ENCODE measurements at regions not wholly inside any gene's neighbourhood (a gene's known extent, or its start where the extent isn't known, plus 50 kb on each side); places are given as distances from the start of the nearest gene placed in this dataset.
A peak's percentile ranks its signal among the peaks of the same experiment; 100 is the strongest.

GRCh38 chr2:65878011-65878340, 445.6 kb upstream of the SPRED2 start:
- Histone ChIP-seq H3K4ac (ENCODE audit: low read depth, low read length) (no peak overlapping the region), H2AFZ (ENCODE audit: insufficient read depth, low read length, poor library complexity) (no peak overlapping the region)

GRCh38 chr2:65877331-65878010, 445.1 kb upstream of the SPRED2 start:
- Histone ChIP-seq H4K12ac (ENCODE audit: low read depth, low read length) (peak overlapping the region; percentile 26), H3K79me2 (ENCODE audit: control insufficient read depth, insufficient read depth, low read length, poor library complexity) (no peaks in the 10 kb centered on the region), H3K36me3 (ENCODE audit: control insufficient read depth in 1 of 2, insufficient read depth in 2 of 2, low read length in 2 of 2) (no peaks in the 10 kb centered on the region), H3K18ac (ENCODE audit: low read length) (peak overlapping the region; percentile 64), H3K14ac (ENCODE audit: low read length) (peak overlapping the region; percentile 65), H2AK5ac (ENCODE audit: low read length) (peak overlapping the region; percentile 55), H3K4ac (ENCODE audit: low read depth, low read length) (no peak overlapping the region), H2BK12ac (ENCODE audit: low read length) (peak overlapping the region; percentile 51), H3K27me3 (ENCODE audit: insufficient read depth, low read length) (no peaks in the 10 kb centered on the region), H2AFZ (ENCODE audit: insufficient read depth, low read length, poor library complexity) (no peak overlapping the region), H4K8ac (ENCODE audit: low read depth, low read length) (peak overlapping the region; percentile 55), H3K4me2 (ENCODE audit: low read length) (peak overlapping the region; percentile 18), H4K91ac (ENCODE audit: low read depth, low read length) (peak overlapping the region; percentile 61), H3K9me3 (ENCODE audit: insufficient read depth, low read depth, low read length) (no peaks in the 10 kb centered on the region), H3K4me1 (ENCODE audit: control insufficient read depth in 1 of 2, insufficient read depth in 2 of 2, low read length in 2 of 2) (peaks cover 14% of the 10 kb centered on the region in 2 experiments), H3K27ac (ENCODE audit: low read depth, low read length) (peak overlapping the region; percentile 75), H3K79me1 (ENCODE audit: low read length) (peaks cover 7% of the 10 kb centered on the region), H3K9ac (ENCODE audit: low read length) (no peak overlapping the region), H2BK5ac (ENCODE audit: low read depth, low read length, poor library complexity) (peak overlapping the region; percentile 63), H3K4me3 (ENCODE audit: low read depth, low read length) (no peak overlapping the region), H2BK120ac (ENCODE audit: insufficient read depth, low read length, poor library complexity) (peak overlapping the region; percentile 61), H3K23ac (ENCODE audit: low read length) (no peak overlapping the region)
- peak; percentile 21 to 26 for DNase-seq
- WGBS (ENCODE audit: extremely low coverage, insufficient coverage, insufficient read length), result no CpG with 5 or more reads among the region's 7 CpGs

More at GRCh38 chr2:65878011-65878340, 445.6 kb upstream of the SPRED2 start:
- Histone ChIP-seq H3K23ac (ENCODE audit: low read length) (no peak overlapping the region), H2AK5ac (ENCODE audit: low read length) (no peak overlapping the region), H4K91ac (ENCODE audit: low read depth, low read length) (no peak overlapping the region), H3K79me2 (ENCODE audit: control insufficient read depth, insufficient read depth, low read length, poor library complexity) (no peaks in the 10 kb centered on the region), H4K8ac (ENCODE audit: low read depth, low read length) (no peak overlapping the region), H3K9me3 (ENCODE audit: insufficient read depth, low read depth, low read length) (no peaks in the 10 kb centered on the region), H3K18ac (ENCODE audit: low read length) (no peak overlapping the region), H2BK5ac (ENCODE audit: low read depth, low read length, poor library complexity) (no peak overlapping the region), H3K36me3 (ENCODE audit: control insufficient read depth in 1 of 2, insufficient read depth in 2 of 2, low read length in 2 of 2) (no peaks in the 10 kb centered on the region), H3K14ac (ENCODE audit: low read length) (no peak overlapping the region), H3K4me1 (ENCODE audit: control insufficient read depth in 1 of 2, insufficient read depth in 2 of 2, low read length in 2 of 2) (peaks cover 14% of the 10 kb centered on the region in 2 experiments), H3K4me3 (ENCODE audit: low read depth, low read length) (no peak overlapping the region), H4K12ac (ENCODE audit: low read depth, low read length) (no peak overlapping the region), H3K27me3 (ENCODE audit: insufficient read depth, low read length) (no peaks in the 10 kb centered on the region), H3K9ac (ENCODE audit: low read length) (no peak overlapping the region), H2BK12ac (ENCODE audit: low read length) (no peak overlapping the region), H3K4me2 (ENCODE audit: low read length) (peak overlapping the region; percentile 18), H2BK120ac (ENCODE audit: insufficient read depth, low read length, poor library complexity) (no peak overlapping the region), H3K79me1 (ENCODE audit: low read length) (peaks cover 7% of the 10 kb centered on the region), H3K27ac (ENCODE audit: low read depth, low read length) (peak overlapping the region; percentile 75)
- no CpG with 5 or more reads among the region's 3 CpGs for WGBS (ENCODE audit: extremely low coverage, insufficient coverage, insufficient read length)
- DNase-seq, result peak in 1 of 2 donors; percentile 22

DNA sequence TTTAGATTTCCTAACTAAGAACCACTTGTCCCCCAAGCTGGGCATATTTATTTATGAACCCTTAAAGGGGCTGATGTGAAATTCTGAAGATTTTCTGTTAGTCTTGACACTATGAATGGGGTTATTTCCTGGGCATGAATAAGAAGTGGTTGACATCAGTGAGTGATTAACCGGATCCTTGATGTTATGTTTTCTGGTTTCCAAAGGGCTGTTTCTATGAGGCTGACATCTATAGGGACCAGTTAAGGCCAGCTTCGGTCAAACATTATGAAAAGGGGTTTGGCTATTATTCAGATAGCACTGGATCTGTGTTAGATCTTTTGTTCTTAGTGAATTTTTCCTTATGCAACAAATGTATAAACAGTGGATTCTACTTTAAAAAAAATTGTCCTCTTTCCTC, 443.7 kb upstream of the SPRED2 start:
- Histone ChIP-seq H3K18ac (ENCODE audit: low read length) (no peak overlapping the region), H3K4me3 (ENCODE audit: low read depth, low read length) (no peak overlapping the region), H2AK5ac (ENCODE audit: low read length) (no peak overlapping the region), H3K9ac (ENCODE audit: low read length) (no peak overlapping the region), H2BK12ac (ENCODE audit: low read length) (no peak overlapping the region), H3K79me2 (ENCODE audit: control insufficient read depth, insufficient read depth, low read length, poor library complexity) (no peaks in the 10 kb centered on the region), H4K8ac (ENCODE audit: low read depth, low read length) (no peak overlapping the region), H3K27ac (ENCODE audit: low read depth, low read length) (no peak overlapping the region), H2BK120ac (ENCODE audit: insufficient read depth, low read length, poor library complexity) (no peak overlapping the region), H3K14ac (ENCODE audit: low read length) (no peak overlapping the region), H2AFZ (ENCODE audit: insufficient read depth, low read length, poor library complexity) (no peak overlapping the region), H3K27me3 (ENCODE audit: insufficient read depth, low read length) (no peaks in the 10 kb centered on the region), H3K4me2 (ENCODE audit: low read length) (no peak overlapping the region), H3K23ac (ENCODE audit: low read length) (no peak overlapping the region), H4K91ac (ENCODE audit: low read depth, low read length) (no peak overlapping the region), H3K36me3 (ENCODE audit: control insufficient read depth in 1 of 2, insufficient read depth in 2 of 2, low read length in 2 of 2) (no peaks in the 10 kb centered on the region), H3K4me1 (ENCODE audit: control insufficient read depth in 1 of 2, insufficient read depth in 2 of 2, low read length in 2 of 2) (peaks cover 14% of the 10 kb centered on the region in 2 experiments), H3K4ac (ENCODE audit: low read depth, low read length) (no peak overlapping the region), H2BK5ac (ENCODE audit: low read depth, low read length, poor library complexity) (no peak overlapping the region), H3K79me1 (ENCODE audit: low read length) (peaks cover 7% of the 10 kb centered on the region), H4K12ac (ENCODE audit: low read depth, low read length) (no peak overlapping the region), H3K9me3 (ENCODE audit: insufficient read depth, low read depth, low read length) (no peaks in the 10 kb centered on the region)
- WGBS (ENCODE audit: extremely low coverage, insufficient coverage, insufficient read length), result no CpG with 5 or more reads among the region's 2 CpGs
- DNase-seq, result no peak

DNA sequence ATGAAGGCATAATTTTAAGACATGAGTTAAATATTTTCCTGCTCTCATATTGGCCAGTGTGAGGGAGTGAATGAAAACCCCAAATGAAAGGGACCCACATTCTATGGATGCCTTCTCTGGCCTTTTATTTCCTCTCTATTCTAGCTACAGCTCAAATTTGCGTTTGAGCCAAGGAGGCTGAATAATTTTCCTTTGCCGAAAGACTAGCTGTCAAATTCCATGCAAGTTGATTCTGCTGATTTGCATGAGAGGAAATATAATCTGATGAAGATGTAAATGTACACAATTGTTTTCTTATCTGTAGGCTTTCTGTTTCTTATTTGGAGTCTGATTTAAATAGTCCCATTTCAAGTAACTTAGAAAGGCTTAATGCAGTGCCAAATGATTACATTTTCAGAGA, 438.4 kb upstream of the SPRED2 start:
- H3K79me1 ChIP-seq (ENCODE audit: low read length), result no peaks in the 10 kb centered on the region
- no peak overlapping the region for H4K91ac ChIP-seq (ENCODE audit: low read depth, low read length)
- H4K12ac ChIP-seq (ENCODE audit: low read depth, low read length), result no peak overlapping the region
- no peak overlapping the region for H3K14ac ChIP-seq (ENCODE audit: low read length)
- H2AK5ac ChIP-seq (ENCODE audit: low read length), result no peak overlapping the region
- no peaks in the 10 kb centered on the region for H3K27me3 ChIP-seq (ENCODE audit: insufficient read depth, low read length)
- no peak overlapping the region for H3K18ac ChIP-seq (ENCODE audit: low read length)
- no peak overlapping the region for H2BK12ac ChIP-seq (ENCODE audit: low read length)
- H3K4ac ChIP-seq (ENCODE audit: low read depth, low read length), result no peak overlapping the region
- H3K4me2 ChIP-seq (ENCODE audit: low read length), result no peak overlapping the region
- H3K4me3 ChIP-seq (ENCODE audit: low read depth, low read length), result no peak overlapping the region
- WGBS (ENCODE audit: extremely low coverage, insufficient coverage, insufficient read length), result no CpG with 5 or more reads among the region's 2 CpGs
- no peaks in the 10 kb centered on the region for H3K9me3 ChIP-seq (ENCODE audit: insufficient read depth, low read depth, low read length)
- no peaks in the 10 kb centered on the region for H3K36me3 ChIP-seq (ENCODE audit: control insufficient read depth in 1 of 2, insufficient read depth in 2 of 2, low read length in 2 of 2)
- no peak overlapping the region for H3K9ac ChIP-seq (ENCODE audit: low read length)
- no peaks in the 10 kb centered on the region for H3K4me1 ChIP-seq (ENCODE audit: control insufficient read depth in 1 of 2, insufficient read depth in 2 of 2, low read length in 2 of 2)
- H2BK5ac ChIP-seq (ENCODE audit: low read depth, low read length, poor library complexity), result no peak overlapping the region
- no peaks in the 10 kb centered on the region for H3K79me2 ChIP-seq (ENCODE audit: control insufficient read depth, insufficient read depth, low read length, poor library complexity)
- H2BK120ac ChIP-seq (ENCODE audit: insufficient read depth, low read length, poor library complexity), result no peak overlapping the region
- no peak overlapping the region for H3K23ac ChIP-seq (ENCODE audit: low read length)
- no peak for DNase-seq
- no peak overlapping the region for H2AFZ ChIP-seq (ENCODE audit: insufficient read depth, low read length, poor library complexity)
- H4K8ac ChIP-seq (ENCODE audit: low read depth, low read length), result no peak overlapping the region
- no peak overlapping the region for H3K27ac ChIP-seq (ENCODE audit: low read depth, low read length)
